Embryonic facial prominence (tissue), 1 donor: ENCODE measurements at regions not wholly inside any gene's neighbourhood (a gene's known extent, or its start where the extent isn't known, plus 50 kb on each side); places are given as distances from the start of the nearest gene placed in this dataset.

ENCODE experiments used
- DNase-seq: peaks from one replicate; pipeline ENCODE4 v3.0.0-alpha.2; 2016; ENCODE audit errors: extremely low spot score

DNA sequence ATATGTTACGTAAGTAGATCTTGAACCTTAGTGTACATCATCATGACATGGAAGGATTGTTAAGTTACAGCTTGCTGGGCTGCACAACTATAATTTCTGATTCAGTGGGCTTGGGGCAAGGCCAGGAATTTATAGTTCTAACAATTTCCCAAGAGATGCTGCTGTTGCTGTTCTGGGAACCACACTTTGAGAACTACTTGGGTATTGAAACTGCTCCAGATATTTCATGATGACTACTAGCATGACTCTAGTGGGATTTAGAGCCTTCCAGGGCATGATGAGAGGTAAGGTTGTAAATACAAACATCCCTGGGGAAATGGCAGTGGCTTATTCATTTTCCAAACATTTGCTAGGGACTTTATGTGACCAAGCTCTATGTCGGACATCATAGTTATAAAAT lies 904.8 kb upstream of the SEL1L start:
- DNase-seq, result no peak

- no peak for DNase-seq
Measured at GRCh38 chr14:82441270-82441669, 907.6 kb upstream of the SEL1L start.

DNA sequence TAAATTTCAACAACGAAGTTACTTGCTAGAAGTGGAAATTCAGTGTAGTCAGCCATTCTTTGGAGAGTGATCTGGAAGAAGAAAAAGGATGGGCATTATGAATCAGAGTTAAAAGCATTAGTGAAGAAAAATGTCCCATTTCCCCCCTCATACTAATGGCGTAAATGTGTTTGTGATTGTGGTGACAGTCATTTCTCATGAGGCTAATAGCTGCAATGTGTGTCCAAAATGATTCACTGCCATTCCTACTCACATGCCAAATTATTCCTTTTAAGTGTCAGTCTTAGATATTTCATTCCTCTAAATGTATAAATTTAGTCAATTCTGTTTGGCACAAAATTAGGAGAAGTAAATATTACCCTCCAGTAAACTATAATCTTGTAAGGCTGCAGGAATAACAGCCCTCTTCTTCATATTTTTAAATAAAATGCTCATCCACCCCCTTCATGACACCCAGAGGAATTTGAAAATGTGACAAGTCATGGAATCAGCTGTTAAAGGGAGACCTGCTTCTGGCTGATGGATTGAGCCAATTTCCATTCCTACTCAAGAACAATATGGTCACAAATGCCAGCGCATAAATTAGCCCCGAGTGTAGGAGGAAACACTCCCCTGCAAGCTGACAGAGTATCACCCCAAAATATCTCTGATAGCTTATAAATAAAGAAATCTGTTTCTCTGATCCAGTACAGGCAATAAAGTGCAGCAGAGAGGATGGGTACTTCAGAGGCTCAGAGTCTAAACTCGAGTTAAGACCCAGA lies 912.3 kb upstream of the SEL1L start:
- no peak for DNase-seq

DNA sequence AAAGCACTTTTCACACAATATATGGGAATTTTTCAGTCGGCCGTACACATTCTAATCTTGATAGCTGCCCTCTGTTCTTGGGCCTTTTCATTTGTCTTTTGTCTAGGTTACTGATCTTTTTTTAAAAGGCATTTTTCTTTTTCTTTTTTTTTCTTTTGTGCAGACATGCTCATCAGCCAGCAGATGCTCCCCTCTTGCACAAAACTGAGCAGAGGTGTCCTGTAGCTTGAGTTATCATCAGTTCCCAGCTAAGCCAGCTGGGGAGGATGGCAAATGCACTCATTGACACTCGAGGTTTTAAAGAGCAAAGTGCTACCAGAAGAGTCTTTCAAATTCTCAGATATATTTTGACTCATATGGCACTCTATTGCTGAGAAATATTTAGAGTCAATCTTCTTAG lies 913.9 kb upstream of the SEL1L start:
- no peak for DNase-seq

GRCh38 chr14:82449926-82450468 lies 916.3 kb upstream of the SEL1L start:
- DNase-seq, result no peak

DNA sequence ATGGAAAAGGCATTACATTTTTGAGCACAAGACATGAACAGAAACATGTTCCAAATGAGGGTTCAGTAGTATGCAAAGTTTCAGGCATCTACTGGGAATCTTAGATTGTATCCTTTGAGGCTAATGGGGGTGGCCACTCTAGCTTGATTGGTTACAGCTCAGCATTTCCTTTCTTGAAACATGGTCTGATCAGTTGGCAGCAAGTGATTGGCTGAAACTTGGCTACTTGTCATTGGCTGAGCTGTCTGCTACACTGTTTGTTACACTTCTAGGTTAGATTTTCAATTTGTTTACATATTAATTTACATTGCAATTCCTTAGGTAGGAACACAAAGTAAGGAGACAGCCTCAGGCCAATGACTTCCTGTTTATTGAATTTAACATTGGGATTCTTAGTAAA lies 918.0 kb upstream of the SEL1L start:
- no peak for DNase-seq

- no peak for DNase-seq
Measured at GRCh38 chr14:82482345-82482744, 948.7 kb upstream of the SEL1L start.

- no peak for DNase-seq
Measured at GRCh38 chr14:82488473-82488872, 954.8 kb upstream of the SEL1L start.

GRCh38 chr14:82490397-82490796 lies 956.7 kb upstream of the SEL1L start:
- DNase-seq, result no peak

DNA sequence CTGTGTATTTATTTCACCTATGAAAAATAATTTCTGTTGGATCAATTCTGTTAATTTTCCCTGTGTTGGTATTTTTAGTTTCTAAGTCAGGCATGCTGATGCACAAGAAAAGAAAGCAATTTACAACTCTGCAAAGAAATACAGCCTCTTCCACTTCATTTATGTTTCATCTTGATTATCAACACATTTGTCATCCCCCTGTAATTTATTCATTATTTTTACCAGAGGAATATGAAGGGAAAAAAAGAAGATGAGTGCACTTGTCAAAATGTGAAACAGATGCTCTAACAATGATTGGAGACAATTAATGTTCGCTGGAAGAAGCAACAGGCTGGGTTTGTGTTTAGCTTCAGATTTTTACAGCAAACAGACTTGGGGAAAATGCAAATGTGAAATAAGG lies 958.5 kb upstream of the SEL1L start:
- no peak for DNase-seq

DNA sequence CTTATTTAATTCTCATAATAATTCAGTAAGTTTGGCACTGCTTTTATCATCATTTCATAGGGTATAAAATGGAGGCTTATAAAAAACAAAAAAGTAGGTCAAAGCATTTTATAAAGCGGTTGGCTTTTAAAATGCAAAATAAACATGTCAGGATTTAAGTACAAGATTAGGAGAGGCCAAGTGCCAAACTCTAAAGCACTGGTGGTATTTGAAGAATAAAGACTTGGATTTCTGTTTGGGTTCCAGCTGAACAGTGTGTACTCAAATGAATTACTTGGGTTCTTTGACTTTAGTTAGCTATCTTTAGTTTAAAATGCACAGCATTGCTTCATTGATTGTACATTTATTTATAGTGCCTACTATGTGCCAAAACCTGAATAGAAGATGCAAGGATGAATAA lies 966.6 kb upstream of the SEL1L start:
- no peak for DNase-seq

DNA sequence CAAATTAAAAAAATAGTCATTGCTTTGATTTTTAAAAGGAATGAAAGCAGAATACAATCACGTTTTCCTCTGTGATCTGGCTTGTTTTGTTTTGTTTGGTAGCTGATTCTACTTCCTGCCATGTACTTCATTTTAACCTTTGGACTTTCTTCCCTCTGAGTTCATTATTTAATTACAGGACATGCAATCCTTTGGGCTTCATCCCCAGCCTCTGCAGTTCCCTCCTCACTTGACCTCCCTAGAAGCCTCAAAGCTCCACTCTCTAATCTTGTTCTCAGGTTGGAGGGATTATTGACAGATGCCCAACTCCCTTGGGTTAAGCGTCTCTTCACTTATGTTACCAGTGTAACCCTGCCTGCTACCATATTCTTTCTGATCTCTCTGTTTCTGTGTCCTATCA lies 967.9 kb upstream of the SEL1L start:
- DNase-seq, result no peak

- DNase-seq, result no peak
Measured at GRCh38 chr14:82502043-82502442, 968.4 kb upstream of the SEL1L start.

- DNase-seq, result no peak
Measured at GRCh38 chr14:82504894-82505293, 971.2 kb upstream of the SEL1L start.

DNA sequence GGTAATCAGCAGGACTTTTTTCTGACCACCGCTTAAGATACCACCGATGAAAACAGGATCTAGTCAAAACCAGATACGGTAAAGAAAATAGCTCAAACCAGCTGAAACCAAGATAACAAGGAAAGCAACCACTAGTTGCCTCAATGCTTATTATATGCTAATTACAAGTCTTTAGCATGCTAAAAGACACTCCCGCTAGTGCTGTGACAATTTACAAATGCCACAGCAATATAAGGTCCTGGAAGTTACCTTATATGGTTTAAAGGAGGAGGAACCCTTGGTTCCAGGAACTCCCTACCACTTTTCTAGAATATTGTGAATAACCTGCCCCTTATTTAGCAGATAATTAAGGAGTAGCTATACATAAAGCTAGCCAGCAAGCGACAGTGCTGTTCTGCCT lies 976.4 kb upstream of the SEL1L start:
- no peak for DNase-seq

GRCh38 chr14:82511399-82511798 lies 977.7 kb upstream of the SEL1L start:
- no peak for DNase-seq

DNA sequence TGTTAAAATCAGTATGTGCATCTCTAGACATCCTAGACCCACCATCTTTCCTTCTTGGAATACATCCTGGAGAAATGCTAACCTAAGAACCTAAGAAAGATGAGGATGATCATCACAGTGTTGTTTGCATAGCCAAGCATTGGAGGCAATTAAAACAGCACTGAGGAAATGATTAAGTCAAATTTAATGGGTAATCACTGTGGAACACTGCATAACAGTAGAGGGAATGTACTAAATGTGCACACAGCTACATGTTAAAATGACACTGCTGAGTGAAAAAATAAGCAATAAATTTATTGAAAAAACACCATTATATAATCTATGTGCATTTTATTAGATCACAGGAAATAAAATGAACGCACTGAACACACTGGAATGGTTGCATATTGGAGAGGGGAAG lies 987.1 kb upstream of the SEL1L start:
- DNase-seq, result no peak

DNA sequence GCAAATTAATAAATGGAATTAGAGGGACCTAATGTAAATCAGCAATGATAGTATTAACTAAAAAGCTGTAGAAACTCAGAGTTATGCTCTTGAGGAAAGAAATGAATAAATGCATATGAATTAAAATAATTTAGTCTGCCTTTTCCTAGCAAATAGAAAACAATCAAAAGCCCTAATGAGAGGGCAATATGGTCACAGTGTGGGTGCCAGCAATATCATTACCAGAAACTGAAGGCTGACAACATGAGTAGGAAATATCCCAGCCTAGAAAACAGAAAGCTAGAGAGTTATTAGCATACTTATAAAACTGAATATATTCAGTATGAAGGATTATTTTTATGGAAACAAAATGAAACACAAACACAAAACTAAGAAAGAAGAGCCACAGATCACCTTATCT lies 987.5 kb upstream of the SEL1L start:
- DNase-seq, result no peak

DNA sequence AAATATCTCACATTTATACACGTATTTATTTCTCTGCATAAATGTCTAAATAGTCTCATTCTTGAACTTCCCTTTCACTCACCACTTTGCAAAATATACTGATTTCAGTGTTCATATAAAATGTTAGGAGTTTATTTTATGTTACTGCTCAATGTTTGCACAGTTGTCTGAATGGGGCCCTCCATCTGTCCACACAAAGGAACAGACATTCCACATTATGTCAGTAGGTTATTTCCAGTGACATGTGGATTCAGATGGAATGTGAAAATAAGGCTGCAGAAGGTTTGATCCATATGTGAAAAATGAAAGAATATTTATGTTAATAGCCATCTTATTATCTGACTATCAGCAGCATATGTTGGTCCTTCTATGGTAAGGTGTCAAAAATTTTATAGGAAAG lies 994.4 kb upstream of the SEL1L start:
- DNase-seq, result no peak

GRCh38 chr14:82533351-82533750 lies 999.7 kb upstream of the SEL1L start:
- no peak for DNase-seq

DNA sequence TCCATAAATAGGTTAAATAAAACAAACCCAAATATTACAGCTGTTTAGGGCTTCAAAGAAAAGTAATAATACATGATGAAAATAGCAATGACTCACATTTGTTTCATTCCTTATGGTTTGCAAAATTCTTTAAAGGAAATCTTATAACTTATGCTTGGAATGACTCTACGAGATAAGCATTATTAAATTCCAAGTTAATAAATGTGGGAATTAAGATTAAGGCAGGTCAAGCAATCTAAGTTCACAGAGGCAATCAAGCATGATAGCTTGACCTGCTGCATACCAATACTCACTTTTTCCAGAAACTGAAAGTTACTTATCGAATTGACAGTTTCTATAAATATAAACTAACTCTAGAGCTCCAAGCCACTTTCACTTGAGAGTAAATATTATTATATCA lies 1002.9 kb upstream of the SEL1L start:
- DNase-seq, result no peak

- no peak for DNase-seq
Measured at GRCh38 chr14:82537831-82538230, 1004.2 kb upstream of the SEL1L start.

GRCh38 chr14:82546401-82546800 lies 1012.7 kb upstream of the SEL1L start:
- DNase-seq, result no peak
